ENCODE measurements at regions not wholly inside any gene's neighbourhood (a gene's known extent, or its start where the extent isn't known, plus 50 kb on each side); places are given as distances from the start of the nearest gene placed in this dataset.

- no peak for DNase-seq (ENCODE audit: low read depth, low spot score)
These were observed 310.4 kb downstream of the RRAGC start for GRCh38 chr1:38549191-38549590.

- no peak for DNase-seq (ENCODE audit: low read depth, low spot score)
These were observed 312.3 kb downstream of the RRAGC start for GRCh38 chr1:38547321-38547720.

- DNase-seq (ENCODE audit: low read depth, low spot score): no peak
These were observed 312.9 kb downstream of the RRAGC start for GRCh38 chr1:38546636-38547035.

GRCh38 chr1:38541223-38541622 lies 318.3 kb downstream of the RRAGC start:
- no peak for DNase-seq (ENCODE audit: low read depth, low spot score)

GRCh38 chr1:38539931-38540330 lies 319.6 kb downstream of the RRAGC start:
- DNase-seq (ENCODE audit: low read depth, low spot score): no peak

- DNase-seq (ENCODE audit: low read depth, low spot score): no peak
These were observed 320.7 kb downstream of the RRAGC start for GRCh38 chr1:38538834-38539233.

- no peak for DNase-seq (ENCODE audit: low read depth, low spot score)
These were observed 323.5 kb downstream of the RRAGC start for GRCh38 chr1:38536089-38536488.

GRCh38 chr1:38534473-38534823 lies 325.1 kb downstream of the RRAGC start:
- no peak for DNase-seq (ENCODE audit: low read depth, low spot score)

GRCh38 chr1:38533772-38534472 lies 325.6 kb downstream of the RRAGC start:
- no peak for DNase-seq (ENCODE audit: low read depth, low spot score)

- no peak for DNase-seq (ENCODE audit: low read depth, low spot score)
These were observed 328.6 kb downstream of the RRAGC start for GRCh38 chr1:38530957-38531356.

GRCh38 chr1:38529946-38530345 lies 329.6 kb downstream of the RRAGC start:
- no peak for DNase-seq (ENCODE audit: low read depth, low spot score)

- no peak for DNase-seq (ENCODE audit: low read depth, low spot score)
These were observed 330.2 kb downstream of the RRAGC start for GRCh38 chr1:38529391-38529790.

GRCh38 chr1:38528623-38529022 lies 330.9 kb downstream of the RRAGC start:
- DNase-seq (ENCODE audit: low read depth, low spot score): no peak

- no peak for DNase-seq (ENCODE audit: low read depth, low spot score)
These were observed 332.1 kb downstream of the RRAGC start for GRCh38 chr1:38527373-38527966.

GRCh38 chr1:38526046-38526445 lies 333.5 kb downstream of the RRAGC start:
- no peak for DNase-seq (ENCODE audit: low read depth, low spot score)

GRCh38 chr1:38525343-38526043 lies 334.1 kb downstream of the RRAGC start:
- no peak for DNase-seq (ENCODE audit: low read depth, low spot score)

GRCh38 chr1:38524025-38524641 lies 335.4 kb downstream of the RRAGC start:
- DNase-seq (ENCODE audit: low read depth, low spot score): no peak

GRCh38 chr1:38523568-38523939 lies 336.0 kb downstream of the RRAGC start:
- DNase-seq (ENCODE audit: low read depth, low spot score): no peak

GRCh38 chr1:38522915-38523567 lies 336.5 kb downstream of the RRAGC start:
- DNase-seq (ENCODE audit: low read depth, low spot score): no peak

- no peak for DNase-seq (ENCODE audit: low read depth, low spot score)
These were observed 343.0 kb downstream of the RRAGC start for GRCh38 chr1:38516560-38516959.

GRCh38 chr1:38512789-38513188 lies 346.8 kb downstream of the RRAGC start:
- DNase-seq (ENCODE audit: low read depth, low spot score): no peak

Measured in brain pericyte (primary cell).